G401 (cell line): ENCODE measurements at regions not wholly inside any gene's neighbourhood (a gene's known extent, or its start where the extent isn't known, plus 50 kb on each side); places are given as distances from the start of the nearest gene placed in this dataset.
"Not testable (repeated sequence)": the region's sequence is repeated elsewhere in the genome, so short reads cannot be mapped to it uniquely, and the experiment has no call there.

Source experiments
- DNase-seq: peaks from one replicate; pipeline ENCODE4 v3.0.0-alpha.2; 2015; ENCODE audit warnings: low spot score
- in situ Hi-C: cut with HindIII; loops from 2 replicates; pipeline ENCODE4 v1.10.0; 2016; ENCODE audit warnings: low sequenced_read_pairs, mixed read lengths

GRCh38 chr12:34406228-34406995 is 384.1 kb downstream of the ALG10 start:
- in situ Hi-C loops, result no loop called here
- no peak for DNase-seq

GRCh38 chr12:34406996-34407300 is 384.7 kb downstream of the ALG10 start:
- DNase-seq, result no peak
- in situ Hi-C loops, result no loop called here

GRCh38 chr12:34407813-34408212 is 385.5 kb downstream of the ALG10 start:
- DNase-seq, result no peak
- in situ Hi-C loops, result no loop called here

GRCh38 chr12:34431509-34431908 is 409.2 kb downstream of the ALG10 start:
- in situ Hi-C loops, DNase-seq: not testable (repeated sequence)
